Bronchial epithelial cell (primary cell): ENCODE measurements at regions not wholly inside any gene's neighbourhood (a gene's known extent, or its start where the extent isn't known, plus 50 kb on each side); places are given as distances from the start of the nearest gene placed in this dataset.
"Not testable (repeated sequence)": the region's sequence is repeated elsewhere in the genome, so short reads cannot be mapped to it uniquely, and the experiment has no call there.

Source experiments
- DNase-seq: peaks from one replicate; pipeline ENCODE4 v3.0.0-alpha.2; 2010; ENCODE audit warnings: low read depth
- FAIRE-seq: peaks from 2 replicates; lab custom pipeline; 2011; peaks lifted over from hg19 to GRCh38; lab: Jason Lieb, UNC
- H3K27me3 ChIP-seq: 2 replicates; pipeline ENCODE4 v1.5.1; 2011; ENCODE audit warnings: low read length; ENCODE audit not compliant: control insufficient read depth, insufficient read depth
- H3K36me3 ChIP-seq: 2 replicates; pipeline ENCODE4 v1.5.1; 2011; ENCODE audit warnings: low read length; ENCODE audit not compliant: control insufficient read depth, insufficient read depth
- H3K4me3 ChIP-seq: 2 replicates; pipeline ENCODE4 v1.5.1; 2011; ENCODE audit warnings: mild to moderate bottlenecking, low read depth, low read length, control low read depth
- TF ChIP-seq, protein P1 (sequence below): IDR thresholded peaks from 2 replicates; pipeline ENCODE4 v1.5.1; 2011; ENCODE audit warnings: mild to moderate bottlenecking, moderate library complexity, low read length, control low read depth, inconsistent platforms; ENCODE audit not compliant: insufficient read depth, severe bottlenecking

DNA sequence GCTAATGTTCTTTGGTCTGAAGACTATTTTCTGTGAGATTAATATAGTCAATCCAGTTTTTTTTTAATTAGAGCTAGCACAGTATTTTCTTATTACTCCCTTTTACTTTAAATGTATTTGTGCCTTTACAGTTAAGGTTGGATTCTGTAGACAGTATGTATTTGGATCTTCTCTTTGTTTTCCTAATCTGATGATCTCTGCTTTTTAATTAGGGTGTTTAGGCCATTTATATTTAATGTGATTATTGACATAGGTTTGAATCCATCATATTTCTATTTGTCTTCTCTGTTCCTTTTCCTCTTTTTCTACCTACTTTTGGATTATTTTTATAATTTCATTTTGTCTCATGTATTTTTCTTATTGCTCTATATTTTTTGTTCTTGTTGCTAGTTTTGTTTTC is 437.7 kb downstream of the CPS1 start:
- H3K4me3 ChIP-seq, result no peak overlapping the region
- TF ChIP-seq, protein P1, sequence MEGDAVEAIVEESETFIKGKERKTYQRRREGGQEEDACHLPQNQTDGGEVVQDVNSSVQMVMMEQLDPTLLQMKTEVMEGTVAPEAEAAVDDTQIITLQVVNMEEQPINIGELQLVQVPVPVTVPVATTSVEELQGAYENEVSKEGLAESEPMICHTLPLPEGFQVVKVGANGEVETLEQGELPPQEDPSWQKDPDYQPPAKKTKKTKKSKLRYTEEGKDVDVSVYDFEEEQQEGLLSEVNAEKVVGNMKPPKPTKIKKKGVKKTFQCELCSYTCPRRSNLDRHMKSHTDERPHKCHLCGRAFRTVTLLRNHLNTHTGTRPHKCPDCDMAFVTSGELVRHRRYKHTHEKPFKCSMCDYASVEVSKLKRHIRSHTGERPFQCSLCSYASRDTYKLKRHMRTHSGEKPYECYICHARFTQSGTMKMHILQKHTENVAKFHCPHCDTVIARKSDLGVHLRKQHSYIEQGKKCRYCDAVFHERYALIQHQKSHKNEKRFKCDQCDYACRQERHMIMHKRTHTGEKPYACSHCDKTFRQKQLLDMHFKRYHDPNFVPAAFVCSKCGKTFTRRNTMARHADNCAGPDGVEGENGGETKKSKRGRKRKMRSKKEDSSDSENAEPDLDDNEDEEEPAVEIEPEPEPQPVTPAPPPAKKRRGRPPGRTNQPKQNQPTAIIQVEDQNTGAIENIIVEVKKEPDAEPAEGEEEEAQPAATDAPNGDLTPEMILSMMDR, result no peak
- FAIRE-seq (no peak), DNase-seq (no peak)
- H3K27me3 ChIP-seq, result no peaks in the 10 kb centered on the region
- H3K36me3 ChIP-seq, result no peaks in the 10 kb centered on the region

DNA sequence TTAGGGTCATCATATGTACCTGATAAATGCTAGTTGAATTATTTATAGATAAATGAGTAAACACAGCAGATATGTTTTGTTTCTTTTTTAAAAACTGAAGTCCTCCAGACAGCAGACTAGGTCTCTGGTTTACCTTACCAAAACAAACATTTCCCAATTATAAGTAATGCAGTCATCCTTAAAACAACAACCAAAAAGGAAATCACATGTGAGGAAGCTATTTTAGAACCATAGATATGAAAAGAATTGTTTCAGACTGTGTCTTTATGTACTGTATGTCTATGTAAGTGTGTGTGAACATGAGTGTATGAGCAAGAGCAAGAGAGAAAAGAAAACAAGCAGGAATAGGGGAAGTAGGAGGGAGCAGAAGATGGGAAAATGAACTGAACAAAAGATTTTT is 441.0 kb downstream of the CPS1 start:
- Histone ChIP-seq H3K4me3 (no peak overlapping the region), H3K27me3 (no peaks in the 10 kb centered on the region), H3K36me3 (no peaks in the 10 kb centered on the region)
- FAIRE-seq, result no peak
- TF ChIP-seq, protein P1, result no peak
- DNase-seq, result peak; percentile 12

DNA sequence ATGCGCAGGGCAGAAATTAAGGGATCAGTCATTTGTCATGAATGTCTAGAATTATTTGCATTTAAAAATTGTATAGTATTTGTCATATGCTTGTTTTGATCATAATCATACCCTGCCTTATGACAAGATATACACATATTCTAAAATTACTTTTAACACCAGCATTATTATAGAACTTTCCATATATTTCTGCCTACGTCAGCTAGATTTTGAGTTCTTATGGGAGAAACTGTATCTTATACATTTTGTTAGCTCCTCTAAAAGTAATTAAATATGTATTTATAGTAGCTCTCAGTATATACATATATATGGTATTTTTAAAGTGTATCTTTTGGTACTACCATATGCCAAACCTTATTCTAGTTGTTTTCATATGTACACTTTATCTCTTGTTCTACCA is 441.9 kb downstream of the CPS1 start:
- FAIRE-seq (no peak), DNase-seq (no peak)
- H3K36me3 ChIP-seq, result no peaks in the 10 kb centered on the region
- TF ChIP-seq, protein P1, result no peak
- H3K27me3 ChIP-seq, result no peaks in the 10 kb centered on the region
- no peak overlapping the region for H3K4me3 ChIP-seq

DNA sequence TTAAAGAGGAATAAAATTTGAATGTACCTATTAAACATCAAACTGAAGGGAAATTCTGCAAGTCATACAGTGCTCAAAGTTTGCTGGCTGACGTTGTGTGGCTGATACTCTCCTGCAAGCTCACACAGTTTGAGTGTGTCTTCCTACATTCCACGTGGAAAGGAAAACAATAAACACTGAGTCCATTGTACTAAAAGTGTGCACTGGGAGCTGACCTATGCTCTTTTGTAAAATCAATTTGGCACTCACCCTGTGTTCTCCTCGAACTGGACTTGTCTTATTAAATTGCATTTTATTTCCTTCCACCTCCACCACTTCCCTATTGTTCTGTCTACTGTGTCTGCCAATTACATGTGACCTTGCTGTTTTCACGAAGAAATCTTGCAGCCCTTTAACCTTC is 458.0 kb downstream of the CPS1 start:
- H3K27me3 ChIP-seq, result no peaks in the 10 kb centered on the region
- no peaks in the 10 kb centered on the region for H3K36me3 ChIP-seq
- H3K4me3 ChIP-seq, result no peak overlapping the region
- no peak for FAIRE-seq
- DNase-seq, result no peak
- TF ChIP-seq, protein P1, result no peak

DNA sequence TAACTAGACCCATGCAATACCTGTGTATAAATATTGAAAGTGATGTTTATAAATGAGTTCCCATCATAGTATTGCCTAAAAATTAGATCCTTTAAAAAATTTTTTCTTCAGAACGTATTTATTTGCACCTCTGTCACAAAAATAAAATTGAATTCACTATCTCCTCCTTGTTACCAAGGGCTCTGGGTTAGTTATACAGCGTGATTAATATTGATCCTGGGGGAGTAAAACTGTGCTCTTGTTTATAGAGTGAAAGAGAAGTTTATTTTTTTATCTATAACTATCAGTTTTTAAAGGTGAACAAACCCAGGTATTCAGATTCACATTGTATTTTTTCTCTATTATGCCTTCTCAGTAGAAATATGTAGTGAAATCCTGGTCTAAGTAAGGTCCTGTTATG is 458.5 kb downstream of the CPS1 start:
- no peak overlapping the region for H3K4me3 ChIP-seq
- TF ChIP-seq, protein P1, result no peak
- DNase-seq (no peak), FAIRE-seq (no peak)
- no peaks in the 10 kb centered on the region for H3K36me3 ChIP-seq
- no peaks in the 10 kb centered on the region for H3K27me3 ChIP-seq

DNA sequence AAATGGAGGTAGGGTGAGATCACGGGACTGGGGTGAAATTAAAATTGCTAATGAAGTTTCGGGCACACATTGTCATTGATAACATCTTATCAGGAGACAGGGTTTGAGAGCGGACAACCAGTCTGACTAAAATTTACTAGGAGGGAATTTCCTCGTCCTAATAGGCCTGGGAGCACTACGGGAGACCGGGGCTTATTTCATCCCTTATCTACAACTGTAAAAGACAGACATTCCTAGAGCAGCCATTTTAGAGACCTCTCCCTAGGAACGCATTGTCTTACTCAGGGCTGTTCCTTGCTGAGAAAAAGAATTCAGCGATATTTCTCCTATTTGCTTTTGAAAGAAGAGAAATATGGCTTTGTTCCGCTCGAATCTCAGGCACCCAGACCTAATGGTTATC is 468.7 kb downstream of the CPS1 start:
- not testable (repeated sequence) for H3K4me3 ChIP-seq, H3K27me3 ChIP-seq, H3K36me3 ChIP-seq, FAIRE-seq, DNase-seq
